ENCODE measurements at regions not wholly inside any gene's neighbourhood (a gene's known extent, or its start where the extent isn't known, plus 50 kb on each side); places are given as distances from the start of the nearest gene placed in this dataset.

- Histone ChIP-seq H3K27ac (no peak overlapping the region), H3K9me3 (no peaks in the 10 kb centered on the region), H3K4me1 (no peaks in the 10 kb centered on the region), H3K36me3 (no peaks in the 10 kb centered on the region), H3K27me3 (no peaks in the 10 kb centered on the region), H3K4me3 (no peak overlapping the region)
- no peak for TF ChIP-seq POLR2A (IDR thresholded peaks at IDR 0.05)
- TF ChIP-seq CTCF (IDR thresholded peaks at IDR 0.05 in 4 of 5, conservative IDR thresholded peaks at IDR 0.05 in 1 of 5): no peak
- in situ Hi-C loops (cut with MboI; ENCODE audit: low sequenced_read_pairs in 4 of 4): no loop called here
- DNase-seq (no peak), ATAC-seq (no peak)
- intact Hi-C loops (cut with DNase I; ENCODE audit: low total_unique reads): no loop called here
Measured at GRCh38 chr2:78065366-78065765, 543.2 kb upstream of the LRRTM4 start.

DNA sequence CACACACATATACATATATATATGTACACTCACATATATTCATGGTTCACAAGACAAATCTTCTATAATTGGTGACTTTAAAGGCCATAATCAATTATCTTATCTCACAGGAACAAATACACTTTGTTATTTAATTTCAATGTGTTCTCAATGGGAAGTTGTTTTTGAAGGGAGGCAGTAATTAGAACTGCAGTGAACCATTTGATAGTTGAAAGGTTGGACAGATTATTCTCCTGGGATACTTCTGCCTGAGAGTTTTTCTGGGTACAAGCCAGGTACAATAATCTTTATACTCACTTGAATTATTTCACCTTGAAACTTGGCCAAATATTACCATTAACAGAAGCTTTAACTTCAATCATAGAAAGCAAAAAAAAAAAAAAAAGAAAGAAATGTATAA is 546.6 kb upstream of the LRRTM4 start:
- ATAC-seq (no peak), DNase-seq (no peak)
- Histone ChIP-seq H3K4me3 (no peak overlapping the region), H3K4me1 (no peaks in the 10 kb centered on the region), H3K36me3 (no peaks in the 10 kb centered on the region), H3K9me3 (no peaks in the 10 kb centered on the region), H3K27ac (no peak overlapping the region), H3K27me3 (no peaks in the 10 kb centered on the region)
- TF ChIP-seq CTCF (IDR thresholded peaks at IDR 0.05 in 4 of 5, conservative IDR thresholded peaks at IDR 0.05 in 1 of 5) (no peak), POLR2A (IDR thresholded peaks at IDR 0.05) (no peak)
- in situ Hi-C loops (cut with MboI; ENCODE audit: low sequenced_read_pairs in 4 of 4): no loop called here
- intact Hi-C loops (cut with DNase I; ENCODE audit: low total_unique reads): no loop called here

- no peaks in the 10 kb centered on the region for H3K4me1 ChIP-seq
- ATAC-seq (no peak), DNase-seq (no peak)
- in situ Hi-C loops (cut with MboI; ENCODE audit: low sequenced_read_pairs in 4 of 4): no loop called here
- no peaks in the 10 kb centered on the region for H3K36me3 ChIP-seq
- intact Hi-C loops (cut with DNase I; ENCODE audit: low total_unique reads): no loop called here
- no peak for TF ChIP-seq POLR2A (IDR thresholded peaks at IDR 0.05)
- no peak for TF ChIP-seq CTCF (IDR thresholded peaks at IDR 0.05 in 4 of 5, conservative IDR thresholded peaks at IDR 0.05 in 1 of 5)
- H3K27ac ChIP-seq: no peak overlapping the region
- no peaks in the 10 kb centered on the region for H3K27me3 ChIP-seq
- no peaks in the 10 kb centered on the region for H3K9me3 ChIP-seq
- H3K4me3 ChIP-seq: no peak overlapping the region
Measured at GRCh38 chr2:78070693-78071092, 548.5 kb upstream of the LRRTM4 start.

- Histone ChIP-seq H3K4me1 (no peaks in the 10 kb centered on the region), H3K27me3 (no peaks in the 10 kb centered on the region), H3K4me3 (no peak overlapping the region), H3K27ac (no peak overlapping the region), H3K36me3 (no peaks in the 10 kb centered on the region), H3K9me3 (no peaks in the 10 kb centered on the region)
- TF ChIP-seq POLR2A (IDR thresholded peaks at IDR 0.05): no peak
- in situ Hi-C loops (cut with MboI; ENCODE audit: low sequenced_read_pairs in 4 of 4) (no loop called here), intact Hi-C loops (cut with DNase I; ENCODE audit: low total_unique reads) (no loop called here)
- DNase-seq: no peak
- ATAC-seq: no peak
Measured at GRCh38 chr2:78077633-78078032, 555.5 kb upstream of the LRRTM4 start.

DNA sequence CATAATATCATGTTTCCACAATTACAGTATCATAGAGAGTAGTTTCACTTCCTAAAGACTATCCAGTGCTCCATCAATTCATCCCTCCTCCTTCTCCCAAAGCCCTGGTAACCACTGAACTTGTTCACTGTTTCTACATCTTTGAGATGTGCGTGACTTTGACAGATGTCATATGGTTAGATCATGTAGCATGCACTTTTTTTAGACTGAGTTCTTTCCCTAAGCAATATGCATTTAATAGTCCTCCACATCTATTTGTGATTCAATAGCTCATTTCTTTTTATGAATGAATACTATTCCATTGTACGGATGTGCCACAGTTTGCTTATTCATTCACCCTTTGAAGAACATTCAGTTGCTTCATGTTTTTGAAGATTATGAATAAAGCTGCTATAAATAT is 560.4 kb upstream of the LRRTM4 start:
- H3K9me3 ChIP-seq: no peaks in the 10 kb centered on the region
- no peaks in the 10 kb centered on the region for H3K36me3 ChIP-seq
- H3K27me3 ChIP-seq: no peaks in the 10 kb centered on the region
- DNase-seq (no peak), ATAC-seq (no peak)
- TF ChIP-seq CTCF (IDR thresholded peaks at IDR 0.05 in 4 of 5, conservative IDR thresholded peaks at IDR 0.05 in 1 of 5) (no peak), POLR2A (IDR thresholded peaks at IDR 0.05) (no peak)
- in situ Hi-C loops (cut with MboI; ENCODE audit: low sequenced_read_pairs in 4 of 4): no loop called here
- intact Hi-C loops (cut with DNase I; ENCODE audit: low total_unique reads): no loop called here
- no peak overlapping the region for H3K27ac ChIP-seq
- H3K4me1 ChIP-seq: no peaks in the 10 kb centered on the region
- H3K4me3 ChIP-seq: no peak overlapping the region
